ENCODE measurements at regions not wholly inside any gene's neighbourhood (a gene's known extent, or its start where the extent isn't known, plus 50 kb on each side); places are given as distances from the start of the nearest gene placed in this dataset.

DNA sequence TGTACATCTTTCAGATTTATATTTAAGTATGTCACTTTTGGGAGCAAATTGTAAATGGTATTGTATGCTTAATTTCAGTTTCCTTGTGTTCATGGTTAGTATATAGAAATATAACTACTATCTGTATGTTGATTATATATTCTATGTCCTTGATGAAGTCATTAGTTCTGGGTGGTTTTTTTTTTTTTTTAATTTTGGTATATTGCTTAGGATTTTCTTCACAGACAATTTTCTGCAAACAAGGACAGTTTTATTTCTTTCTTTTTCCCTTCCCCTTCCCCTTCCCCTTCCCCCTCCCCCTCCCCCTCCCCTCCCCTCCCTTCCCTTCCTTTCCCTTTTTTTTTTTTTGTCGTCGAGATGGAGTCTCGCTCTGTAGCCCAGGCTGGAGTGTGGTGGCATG, 430.0 kb downstream of the TYW1 start:
- DNase-seq = no peak

DNA sequence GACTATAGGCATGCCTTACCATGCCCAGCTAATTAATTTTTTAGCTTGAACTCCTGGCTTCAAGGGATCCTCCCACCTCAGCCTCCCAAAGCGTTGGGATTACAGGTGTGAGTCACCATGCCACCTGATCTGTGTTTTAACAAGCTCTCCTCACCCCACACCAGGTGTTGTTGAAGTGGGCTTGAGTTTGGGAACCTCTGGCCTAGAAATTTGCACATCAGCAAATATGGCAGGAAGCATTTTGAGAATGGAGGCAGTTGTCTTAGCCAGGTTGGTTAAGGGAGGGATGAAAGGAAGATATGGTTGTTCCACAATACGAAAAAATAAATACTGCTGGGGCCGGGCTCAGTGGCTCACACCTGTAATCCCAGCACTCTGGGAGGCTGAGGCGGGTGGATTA, 433.1 kb downstream of the TYW1 start:
- no peak for DNase-seq

DNA sequence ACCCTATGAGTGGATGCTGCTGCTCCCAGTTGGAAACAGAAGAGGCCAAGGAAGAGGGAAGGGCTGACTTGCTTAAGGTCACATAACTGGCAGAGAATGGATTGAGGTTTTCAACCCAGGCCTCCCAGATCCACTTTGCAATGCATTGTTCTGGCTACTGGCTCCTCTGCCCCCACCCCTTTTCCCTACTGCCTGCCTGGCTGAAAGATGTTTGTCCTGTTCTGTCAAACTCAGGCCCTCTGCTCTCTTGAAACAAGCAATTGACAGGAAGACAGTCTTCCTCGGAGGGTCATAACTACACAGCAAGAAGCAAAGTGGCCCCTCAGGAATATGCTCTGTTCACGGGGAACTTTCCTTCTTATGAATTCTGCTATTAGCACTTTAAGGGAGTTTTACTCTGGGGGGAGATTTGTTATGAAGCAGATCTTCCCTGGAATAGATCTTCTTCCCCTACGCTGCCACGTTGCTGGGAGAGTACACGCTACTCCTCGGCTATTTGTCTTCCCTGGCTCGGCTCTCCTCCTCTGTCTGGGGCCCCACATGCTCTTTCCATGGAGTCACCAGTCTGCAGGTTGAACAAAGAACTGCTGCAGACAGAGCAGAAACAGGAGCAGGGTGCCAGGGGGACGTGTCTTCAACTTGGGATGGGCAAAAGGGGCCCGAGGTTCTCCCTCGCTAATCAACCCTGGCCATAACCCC, 436.1 kb downstream of the TYW1 start:
- DNase-seq = no peak

DNA sequence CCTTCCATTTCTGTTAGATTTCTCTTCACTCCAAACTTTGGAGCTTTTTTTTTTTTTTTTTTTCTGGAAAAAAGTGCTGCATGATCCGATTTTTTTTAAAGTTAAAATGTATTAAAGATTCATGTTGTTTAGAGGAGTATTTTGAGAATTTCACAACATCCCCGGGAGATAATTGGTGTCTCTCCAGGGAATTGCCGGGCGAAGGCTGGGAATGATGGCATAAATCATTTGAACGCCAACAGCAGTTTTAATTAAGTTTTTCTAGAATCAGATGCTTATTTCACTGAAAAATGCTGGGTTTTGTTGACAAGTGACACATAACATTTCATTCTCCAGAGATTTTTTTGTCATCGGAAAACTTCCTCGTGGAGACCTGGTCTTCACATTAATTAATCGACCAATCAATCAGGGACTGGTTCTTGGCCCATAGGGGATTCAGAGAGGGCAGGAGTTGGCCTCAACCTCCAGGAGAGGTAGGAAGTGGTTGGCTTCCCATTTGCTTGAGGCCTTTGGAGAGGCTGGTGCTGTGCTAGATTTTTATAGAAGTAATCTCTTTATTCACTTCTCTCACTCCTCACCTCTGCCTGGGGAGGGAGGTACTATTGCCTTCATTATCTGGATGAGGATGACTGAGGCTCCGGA, 439.4 kb downstream of the TYW1 start:
- DNase-seq = no peak

DNA sequence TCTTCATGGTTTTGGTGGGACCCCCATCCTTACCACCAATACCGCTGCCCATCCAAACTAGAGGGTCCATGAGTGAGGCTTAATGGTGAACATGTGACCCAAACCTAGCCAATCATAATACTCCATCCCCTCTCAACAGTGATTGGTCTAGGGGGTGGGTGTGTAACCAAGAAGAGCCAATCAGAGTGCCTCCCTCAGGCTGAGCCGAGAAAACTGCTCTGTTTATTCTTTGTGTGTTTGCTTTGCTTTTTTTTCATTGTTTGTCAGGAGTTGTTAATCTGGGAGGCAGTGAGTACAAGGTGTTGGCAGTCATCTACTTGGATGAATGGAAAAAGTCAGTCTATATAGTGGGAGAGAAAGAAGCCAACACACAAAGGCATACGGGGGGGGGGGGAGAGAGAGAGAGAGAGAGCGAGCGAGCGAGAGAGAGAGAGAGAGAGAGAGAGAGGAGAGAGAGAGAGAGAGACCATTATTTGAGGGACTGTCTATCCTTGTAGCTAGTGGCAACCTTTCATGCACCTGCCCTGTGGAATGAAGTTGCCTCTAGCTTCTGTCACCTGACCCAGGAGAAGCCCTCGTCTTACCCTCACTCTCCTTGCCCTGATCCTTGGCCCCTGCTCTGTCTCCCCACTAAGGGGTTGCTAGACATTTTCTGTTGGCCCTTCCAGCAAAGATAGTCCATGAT, 441.7 kb downstream of the TYW1 start:
- DNase-seq = no peak

DNA sequence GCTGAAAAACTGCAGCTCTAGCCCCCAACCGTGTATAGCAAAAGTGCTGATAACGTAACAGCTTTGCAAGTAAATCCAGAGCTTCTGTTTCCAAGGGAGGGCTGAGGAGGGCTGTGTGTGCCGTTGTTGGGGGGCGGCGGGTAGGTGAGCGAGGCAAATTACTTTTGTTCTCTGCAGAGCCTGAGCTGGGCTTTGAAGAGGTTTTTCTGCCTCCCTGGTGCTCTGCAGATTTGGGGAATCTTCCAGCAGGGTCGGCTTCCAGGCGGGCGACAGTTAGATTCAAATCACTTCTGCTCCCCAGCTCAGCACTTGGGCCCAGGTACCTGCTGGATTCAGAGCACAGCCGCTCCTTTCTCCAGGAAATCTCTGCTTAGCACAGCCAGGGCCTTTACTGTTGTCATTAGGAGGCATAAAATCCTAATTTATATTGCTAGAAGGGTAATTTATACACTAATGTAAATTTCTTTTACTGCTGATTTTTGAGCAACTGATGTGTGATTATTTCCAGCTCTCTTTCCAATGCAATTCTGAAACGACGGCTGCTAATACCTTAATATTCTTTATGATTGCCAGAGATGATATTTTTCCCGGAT, 442.4 kb downstream of the TYW1 start:
- no peak for DNase-seq

DNA sequence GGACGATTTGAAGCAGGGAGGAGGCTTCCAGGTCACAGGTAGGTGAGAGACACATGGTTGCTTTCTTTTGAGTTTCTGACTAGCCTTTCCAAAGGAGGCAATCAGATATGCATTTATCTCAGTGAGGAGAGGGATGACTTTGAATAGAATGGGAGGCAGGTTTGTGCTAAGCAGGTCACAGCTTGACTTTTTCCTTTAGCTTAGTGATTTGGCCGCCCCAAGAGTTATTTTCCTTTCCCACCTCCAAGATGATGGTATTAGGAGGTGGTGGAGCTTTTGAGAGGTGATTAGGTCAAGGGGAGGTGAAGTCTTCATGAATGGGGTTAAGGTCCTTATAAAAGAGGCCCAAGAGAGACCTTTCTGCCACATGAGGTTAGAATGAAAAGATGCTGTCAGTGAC, 443.7 kb downstream of the TYW1 start:
- no peak for DNase-seq

DNA sequence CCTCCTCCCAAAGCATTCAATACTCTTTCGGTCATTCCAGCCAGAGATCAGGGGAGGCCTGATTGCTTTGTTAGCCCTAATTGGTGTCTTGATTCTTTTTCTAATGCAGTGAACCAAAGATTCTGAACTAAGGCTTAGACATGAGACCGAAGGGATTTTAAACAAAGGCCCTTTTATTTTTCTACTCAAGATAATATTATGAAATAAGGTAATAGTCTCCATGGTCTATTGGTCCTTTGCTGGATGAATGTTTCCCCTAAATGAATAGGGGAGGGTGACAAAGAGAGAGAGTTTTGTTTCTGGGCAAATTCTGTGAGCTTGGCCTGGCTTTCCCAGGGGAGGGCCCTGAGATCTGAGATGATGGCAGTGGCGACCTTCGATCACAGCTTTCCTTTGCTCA, 449.1 kb downstream of the TYW1 start:
- no peak for DNase-seq

DNA sequence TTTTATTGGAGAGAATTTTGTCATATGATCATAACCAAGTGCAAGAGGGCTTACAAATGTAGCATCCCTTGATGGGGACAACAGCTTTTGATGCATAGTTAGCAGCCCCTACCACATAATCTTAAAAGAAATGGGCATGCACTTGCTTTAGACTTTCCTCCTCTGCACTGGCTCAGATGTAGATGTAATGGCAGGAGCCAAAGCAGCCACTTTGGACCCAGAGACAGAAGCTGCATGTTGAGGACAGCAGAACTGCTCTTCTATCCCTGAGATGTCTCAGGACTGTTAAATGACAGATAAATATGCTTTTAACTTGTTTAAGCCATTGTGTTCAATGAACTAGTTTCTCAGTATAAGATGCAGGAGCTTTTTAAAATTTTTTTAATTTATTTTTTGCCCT, 450.7 kb downstream of the TYW1 start:
- no peak for DNase-seq

DNA sequence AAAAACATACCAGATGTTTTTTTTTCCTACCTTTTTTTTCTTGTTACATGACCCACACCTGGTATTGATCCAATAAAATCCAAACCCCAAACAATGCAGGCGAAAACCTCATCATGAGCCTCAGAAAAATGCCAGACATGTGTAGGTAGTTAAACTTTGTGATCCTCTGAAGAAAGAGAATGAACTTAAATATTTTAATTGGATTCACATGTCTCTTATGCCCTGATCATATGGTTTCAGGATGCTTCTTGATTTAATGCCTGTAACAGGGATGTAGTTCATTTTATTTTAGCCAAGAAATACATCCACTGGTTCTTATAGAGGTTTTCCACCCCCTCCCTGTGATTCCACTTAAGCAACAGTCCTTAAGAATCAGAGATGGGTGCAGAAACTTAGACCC, 451.6 kb downstream of the TYW1 start:
- DNase-seq = no peak

DNA sequence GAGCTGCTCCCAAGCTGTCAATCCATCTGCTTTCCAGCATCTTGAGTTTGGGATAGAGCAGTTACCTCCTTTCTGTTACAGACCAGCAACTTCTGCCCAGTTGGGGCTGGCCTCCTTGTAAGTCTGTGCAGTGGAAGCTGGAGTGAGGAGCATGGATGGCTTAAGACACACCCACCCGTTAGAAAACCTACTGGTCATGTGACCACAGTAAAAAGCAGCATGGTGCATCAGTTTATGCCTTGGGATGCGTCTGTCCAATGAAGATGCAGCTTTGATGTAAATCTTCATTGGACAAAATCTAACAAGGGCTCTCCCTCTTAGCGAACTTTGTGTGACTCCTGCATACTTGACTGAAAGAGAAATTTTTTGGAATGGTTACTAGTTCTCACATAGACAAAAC, 453.5 kb downstream of the TYW1 start:
- DNase-seq = no peak

DNA sequence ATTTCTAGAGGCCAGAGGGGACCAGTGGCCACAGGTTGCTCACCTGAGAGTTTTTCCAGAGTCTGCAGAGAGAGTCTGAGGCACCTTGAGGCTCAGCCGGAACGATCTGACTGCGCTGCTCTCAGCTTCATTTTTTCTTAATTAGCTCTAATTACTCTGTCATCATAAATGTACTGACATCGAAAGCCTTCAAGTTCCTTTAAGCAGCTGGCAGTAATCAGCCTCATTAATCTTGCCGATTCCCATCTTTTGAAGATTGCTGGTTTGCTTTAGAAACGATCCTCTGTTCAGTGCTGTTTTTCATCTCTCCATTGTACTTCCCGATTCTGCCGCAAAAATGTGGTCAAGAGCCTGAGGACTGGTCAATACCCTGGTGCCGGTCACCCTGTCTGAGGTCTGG, 454.7 kb downstream of the TYW1 start:
- DNase-seq = no peak

DNA sequence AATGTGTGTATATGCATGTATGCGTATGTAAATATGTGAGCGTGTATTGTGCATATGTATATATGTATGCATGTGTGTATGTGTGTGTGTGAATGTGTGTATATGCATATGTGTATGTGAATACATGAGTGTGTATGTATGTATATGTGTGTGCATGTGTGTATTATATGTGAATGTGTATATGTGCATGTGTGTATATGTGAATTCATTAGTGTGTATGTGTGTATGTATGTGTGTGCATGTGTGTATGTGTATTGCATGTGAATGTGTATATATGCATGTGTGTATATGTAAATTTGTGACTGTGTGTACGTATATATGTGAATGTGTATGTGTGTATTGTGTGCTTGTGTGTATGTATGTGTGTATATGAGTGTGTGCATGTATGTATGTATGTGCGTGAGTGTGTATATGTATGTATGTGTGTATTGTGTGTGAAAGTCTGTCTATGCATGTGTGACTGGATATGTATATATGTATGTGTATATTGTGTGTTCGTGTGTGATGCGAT, 455.9 kb downstream of the TYW1 start:
- DNase-seq = no peak

DNA sequence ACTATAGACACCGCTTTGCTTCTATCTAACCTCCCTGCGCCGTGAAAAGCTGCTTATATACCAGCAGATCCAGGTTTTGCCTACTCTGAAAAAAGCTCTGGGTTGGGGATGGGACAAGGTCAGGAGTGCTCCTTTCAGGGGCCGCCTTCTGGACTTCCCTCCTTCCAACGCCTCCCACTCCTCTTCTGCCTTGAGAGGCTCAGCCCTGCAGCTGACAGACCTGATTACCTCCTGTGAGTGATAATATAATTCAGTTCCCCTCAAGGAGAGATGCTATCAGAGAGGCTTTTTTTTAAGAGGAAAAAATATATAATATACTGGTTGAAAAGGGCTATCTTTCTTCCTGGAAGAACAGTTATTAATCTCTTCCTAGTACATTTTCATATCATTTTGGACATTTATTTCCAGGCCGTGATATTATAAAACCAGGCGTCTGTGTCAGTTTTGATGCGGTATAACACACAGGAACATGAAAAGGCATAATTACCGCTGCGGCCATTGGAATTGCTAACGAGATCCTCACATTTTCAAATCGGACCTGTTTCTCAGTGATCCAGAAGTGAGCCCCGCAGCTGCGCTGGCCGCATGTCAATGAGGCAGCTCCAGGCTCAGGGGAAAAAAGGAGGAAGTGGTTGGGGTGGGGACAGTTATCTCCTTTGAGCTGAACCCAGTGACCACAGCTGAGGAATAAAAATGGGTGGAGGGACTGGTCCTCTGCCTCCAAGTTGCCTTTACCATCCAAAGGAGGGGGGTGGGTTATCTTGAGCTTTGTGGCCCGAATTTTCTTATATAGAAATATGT, 457.1 kb downstream of the TYW1 start:
- DNase-seq = no peak

DNA sequence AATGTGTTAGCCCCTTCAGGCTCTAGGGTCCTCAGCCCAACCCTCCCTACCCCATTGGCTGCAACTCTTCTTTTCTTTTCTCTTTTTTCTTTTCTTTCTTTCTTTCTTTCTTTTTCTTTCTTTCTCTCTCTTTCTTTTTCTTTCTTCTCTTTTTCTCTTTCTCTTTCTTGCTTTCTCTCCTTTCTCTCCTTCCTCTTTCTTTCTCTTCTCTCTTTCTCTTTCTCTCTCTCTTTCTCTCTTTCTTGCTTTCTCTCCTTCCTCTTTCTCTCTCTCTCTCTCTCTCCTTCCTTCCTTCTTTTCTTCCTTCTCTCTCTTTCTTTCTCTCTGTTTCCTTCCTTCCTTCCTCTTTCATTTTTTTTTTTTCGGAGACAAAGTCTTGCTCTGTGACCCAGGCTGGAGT, 458.9 kb downstream of the TYW1 start:
- DNase-seq = no peak

DNA sequence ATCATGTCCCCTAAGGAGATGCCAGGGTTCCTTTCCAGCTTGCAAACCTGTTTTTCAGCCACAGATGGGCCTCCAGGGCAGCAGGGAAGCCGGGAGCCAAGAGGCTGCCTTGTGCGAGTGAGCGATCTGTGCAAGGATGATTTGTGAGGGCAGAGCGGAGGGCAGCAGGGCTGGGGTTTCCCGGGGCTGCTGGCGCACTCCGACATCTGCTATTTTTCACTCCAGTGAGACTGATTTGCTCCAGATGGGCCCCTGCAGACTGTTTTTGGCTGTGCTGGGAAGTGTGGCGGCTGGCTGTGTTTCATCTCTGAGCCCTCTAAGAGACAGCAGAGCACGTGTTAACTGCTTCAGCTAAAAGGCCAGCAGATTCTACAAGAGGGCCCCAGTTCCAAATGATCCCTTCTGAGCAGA, 466.2 kb downstream of the TYW1 start:
- no peak for DNase-seq

DNA sequence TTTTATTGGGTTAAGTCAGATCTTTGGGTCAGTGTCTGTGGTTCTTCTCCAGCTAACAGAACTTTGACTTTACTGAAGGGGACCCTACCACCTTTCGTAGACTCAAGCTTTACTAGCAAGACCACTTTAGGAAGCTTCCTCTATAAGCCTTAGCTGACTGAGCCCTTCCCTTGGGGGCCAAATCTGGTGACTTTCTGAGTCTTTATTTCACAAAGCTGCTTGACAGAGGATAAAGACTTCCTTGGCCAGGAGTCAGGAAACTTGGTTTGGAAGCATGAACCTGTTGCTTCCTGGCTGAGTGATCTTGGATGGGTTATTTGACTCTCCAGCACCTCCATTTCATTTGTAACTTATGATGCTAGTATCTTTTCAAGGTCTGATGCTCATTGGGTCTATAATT, 466.7 kb downstream of the TYW1 start:
- DNase-seq = no peak

DNA sequence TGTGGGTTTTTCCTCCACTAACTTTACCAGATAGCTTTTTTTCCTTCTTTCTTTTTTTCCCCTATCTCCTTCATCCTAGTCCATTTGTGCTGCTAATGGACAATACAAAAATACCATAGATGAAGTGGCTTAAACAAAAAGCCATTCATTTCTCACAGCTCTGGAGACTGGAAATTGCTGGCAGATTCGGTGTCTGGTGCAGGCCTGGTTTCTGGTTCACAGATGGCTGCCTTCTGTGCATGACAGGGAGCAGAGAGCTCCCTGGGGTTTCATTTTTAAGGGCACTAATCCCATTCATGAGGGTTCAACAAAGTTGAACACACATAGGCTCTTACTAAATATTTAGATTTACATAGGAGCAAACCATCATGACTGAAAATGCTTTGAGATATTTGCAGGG, 467.4 kb downstream of the TYW1 start:
- DNase-seq = no peak

DNA sequence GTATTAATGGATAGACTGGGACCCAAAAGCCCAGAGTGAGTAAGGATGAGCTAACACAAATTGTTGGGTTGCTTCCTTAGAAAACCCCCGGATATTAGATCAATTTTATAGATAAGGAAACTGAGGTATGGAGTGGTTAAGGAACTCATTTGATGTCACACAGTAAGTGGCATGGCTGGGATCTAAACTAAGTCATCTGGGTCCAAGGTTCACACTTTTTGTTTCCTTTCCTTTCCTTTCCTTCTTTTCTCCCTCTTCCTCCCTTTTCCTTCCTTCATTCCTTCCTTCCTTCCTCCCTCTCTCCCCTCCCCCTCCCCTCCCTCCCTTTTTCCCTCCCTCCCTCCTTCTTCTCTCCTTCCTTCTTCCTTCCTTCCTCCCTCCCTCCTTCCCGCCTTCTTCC, 469.5 kb downstream of the TYW1 start:
- no peak for DNase-seq

DNA sequence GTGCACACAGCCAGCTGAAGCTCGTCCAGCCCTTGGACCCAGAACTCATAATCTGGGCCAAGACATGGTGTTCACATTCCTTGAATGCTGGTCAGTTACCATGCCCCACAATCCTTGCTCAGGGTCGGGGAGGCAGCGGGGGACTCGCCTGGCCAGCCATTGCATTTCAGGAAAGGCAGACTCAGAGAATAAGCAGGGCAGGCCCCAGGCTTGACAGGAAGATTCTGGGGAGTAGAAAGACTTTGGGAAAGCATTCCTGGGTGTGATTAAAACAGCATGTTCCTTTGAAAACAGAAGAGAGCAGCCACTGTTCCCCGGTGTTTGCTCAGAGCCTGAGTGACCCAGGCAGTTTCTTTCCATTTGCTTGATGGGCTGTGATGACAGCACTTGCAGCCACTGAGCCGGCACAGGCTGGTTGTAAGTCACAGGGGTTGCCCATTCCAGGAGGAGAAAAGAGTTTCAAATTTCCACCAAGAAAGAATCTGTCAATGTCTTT, 473.7 kb downstream of the TYW1 start:
- DNase-seq = no peak

DNA sequence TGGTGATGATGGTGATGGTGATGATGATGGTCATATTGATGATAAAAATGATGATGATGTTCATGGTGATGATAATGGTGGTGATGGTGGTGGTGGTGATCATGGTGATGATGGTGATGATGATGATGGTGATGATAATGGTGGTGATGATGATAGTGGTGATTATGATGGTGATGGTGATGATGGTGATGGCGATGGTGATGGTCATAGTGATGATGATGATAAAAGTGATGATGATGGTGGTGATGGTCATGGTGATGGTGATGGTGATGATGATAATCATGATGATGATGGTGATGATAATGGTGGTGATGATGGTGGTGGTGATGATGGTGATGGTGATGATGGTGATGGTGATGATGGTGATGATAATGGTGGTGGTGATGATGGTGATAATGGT, 478.7 kb downstream of the TYW1 start:
- DNase-seq = no peak

DNA sequence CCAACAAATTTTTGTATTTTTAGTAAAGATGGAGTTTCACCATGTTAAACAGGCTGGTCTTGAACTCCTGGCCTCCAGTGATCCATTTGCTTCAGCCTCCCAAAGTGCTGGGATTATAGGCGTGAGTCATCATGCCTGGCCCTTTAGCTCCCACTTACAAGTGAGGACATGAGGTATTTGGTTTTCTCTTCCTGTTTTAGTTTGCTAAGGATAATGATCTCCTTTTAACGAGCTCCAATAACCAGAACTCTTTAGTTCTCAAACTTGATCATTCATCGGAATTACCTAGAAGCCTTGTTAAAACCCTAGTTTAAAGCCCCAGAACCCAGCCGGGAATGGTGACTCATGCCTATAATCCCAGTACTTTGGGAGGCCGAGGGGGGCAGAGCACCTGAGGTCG, 481.4 kb downstream of the TYW1 start:
- no peak for DNase-seq

DNA sequence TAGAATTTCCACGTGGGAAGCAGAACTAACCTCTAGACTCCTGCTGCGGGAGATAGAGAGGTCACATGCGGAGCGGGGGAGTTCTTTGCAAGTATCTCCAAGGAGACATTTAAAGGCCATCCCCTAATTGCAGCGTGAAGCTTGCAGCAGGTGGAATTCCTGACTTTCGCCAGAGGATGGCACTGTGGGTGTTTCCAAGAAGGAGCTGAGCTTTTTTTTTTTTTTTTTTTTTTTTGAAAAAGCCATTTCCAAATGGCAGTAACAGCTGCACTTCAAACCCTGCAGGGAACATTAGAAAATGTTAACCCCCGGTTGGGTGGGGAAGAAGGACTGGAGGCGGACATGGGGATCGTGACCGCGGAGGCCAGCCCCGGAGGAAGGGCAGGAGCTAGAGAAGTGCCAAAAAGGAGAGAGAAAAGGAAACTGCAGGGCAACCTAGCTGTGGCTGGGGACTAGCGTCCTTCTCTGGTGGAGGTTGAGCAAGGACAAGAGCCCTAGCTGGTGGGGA, 487.7 kb downstream of the TYW1 start:
- peak; percentile 52 for DNase-seq
